HCT116 (cell line): ENCODE measurements at regions not wholly inside any gene's neighbourhood (a gene's known extent, or its start where the extent isn't known, plus 50 kb on each side); places are given as distances from the start of the nearest gene placed in this dataset.

Experiments used
- ATAC-seq: fragments of 200-7000 bp; cut with Tn5 transposase; 2 replicates; pipeline ENCODE4 v1.9.1; 2020; ENCODE audit warnings: mild to moderate bottlenecking, moderate library complexity
- BruUV-seq: library from RNA; stranded (reverse); fragments of 400-500 nt; replicated peaks from 2 replicates; lab custom pipeline; 2021; lab: Mats Ljungman, UMichigan
- CTCF ChIA-PET: fragments of 300-600 bp; sonication (Branson Sonifier 250); formaldehyde crosslinking; loops from one replicate; lab custom pipeline; 2021; ENCODE audit warnings: antibody characterized with exemption; lab: Charles Lee
- POLR2A ChIA-PET: fragments of 300-600, 350-600 bp; sonication (Branson Sonifier 250); formaldehyde crosslinking; loops from one replicate; lab custom pipeline; 2021; ENCODE audit warnings: antibody characterized with exemption; lab: Charles Lee
- RAD21 ChIA-PET, 2 experiments: fragments of 300-600 bp; sonication (Branson Sonifier 250); formaldehyde crosslinking; loops; one replicate each; lab custom pipeline; 2023; ENCODE audit warnings: low total read pairs in 2 of 2; ENCODE audit not compliant: uncharacterized antibody in 2 of 2, unreplicated experiment in 2 of 2, low non-redundant PET in 1 of 2; lab: Charles Lee
- DNase-seq: peaks from one replicate; pipeline ENCODE4 v3.0.0-alpha.2; 2010; ENCODE audit warnings: low read depth, low spot score
- H2AFZ ChIP-seq: fragments of 200-600 bp; shearing (Covaris generic), sonication (generic); 2 replicates; pipeline ENCODE4 v1.6.1; 2017; ENCODE audit warnings: low read depth, mixed run types, mixed read lengths, antibody characterized with exemption, low read length; ENCODE audit not compliant: poor library complexity, severe bottlenecking
- H3K27ac ChIP-seq: 2 replicates; pipeline ENCODE4 v1.5.1; 2012; ENCODE audit warnings: low read depth, low read length
- H3K27me3 ChIP-seq: fragments of 200-600 bp; sonication (generic); 2 replicates; pipeline ENCODE4 v1.6.1; 2016; ENCODE audit warnings: mixed run types, low read length, mixed read lengths; ENCODE audit not compliant: insufficient read depth
- H3K36me3 ChIP-seq, 2 experiments: fragments of 200-500 bp in 1 of 2; fragments of 200-600 bp in 1 of 2; sonication (Bioruptor generic) in 1 of 2; sonication (generic) in 1 of 2; 2 replicates each; pipeline versions ENCODE4 v1.5.1 to v1.6.1; 2014 to 2016; ENCODE audit warnings: low read length in 2 of 2, inconsistent platforms in 1 of 2, mixed read lengths in 1 of 2, mixed run types in 1 of 2; ENCODE audit not compliant: insufficient read depth in 2 of 2, control insufficient read depth in 1 of 2
- H3K4me1 ChIP-seq, 2 experiments: fragments of 200-600 bp in 1 of 2; sonication (generic) in 1 of 2; 2 replicates each; pipeline versions ENCODE4 v1.5.1 to v1.6.1; 2012 to 2017; ENCODE audit warnings: low read length in 2 of 2, inconsistent platforms in 1 of 2, mild to moderate bottlenecking in 1 of 2, mixed read lengths in 1 of 2, mixed run types in 1 of 2, moderate library complexity in 1 of 2; ENCODE audit not compliant: insufficient read depth in 2 of 2, control insufficient read depth in 1 of 2
- H3K4me2 ChIP-seq: fragments of 200-600 bp; sonication (generic); 2 replicates; pipeline ENCODE4 v1.6.1; 2017; ENCODE audit warnings: mixed run types, low read length, mixed read lengths
- H3K4me3 ChIP-seq, 2 experiments: fragments of 200-600 bp in 1 of 2; sonication (generic) in 1 of 2; replicated peaks in 1 of 2; 2 replicates each; pipeline ENCODE4 v1.5.1; 2011 to 2016; ENCODE audit warnings: low read length in 2 of 2, control low read depth in 1 of 2, low read depth in 1 of 2, mild to moderate bottlenecking in 1 of 2, mixed read lengths in 1 of 2, mixed run types in 1 of 2
- H3K79me2 ChIP-seq: fragments of 200-600 bp; sonication (generic); 2 replicates; pipeline ENCODE4 v1.6.1; 2017; ENCODE audit warnings: mild to moderate bottlenecking, mixed run types, low read length, moderate library complexity, mixed read lengths; ENCODE audit not compliant: insufficient read depth
- H3K9ac ChIP-seq: fragments of 200-600 bp; sonication (generic); 2 replicates; pipeline ENCODE4 v1.6.1; 2016; ENCODE audit warnings: low read length, mixed read lengths
- H3K9me2 ChIP-seq: fragments of 200-600 bp; sonication (generic), shearing (Covaris generic); 2 replicates; pipeline ENCODE4 v1.6.1; 2017; ENCODE audit warnings: mixed run types, mild to moderate bottlenecking, moderate library complexity; ENCODE audit not compliant: insufficient read depth
- H3K9me3 ChIP-seq, 2 experiments: fragments of 200-500 bp in 1 of 2; fragments of 200-600 bp in 1 of 2; sonication (Bioruptor generic) in 1 of 2; sonication (generic) in 1 of 2; 2 replicates each; pipeline ENCODE4 v1.6.1; 2014 to 2017; ENCODE audit warnings: low read length in 2 of 2, mixed read lengths in 2 of 2, inconsistent platforms in 1 of 2, low read depth in 1 of 2, mild to moderate bottlenecking in 1 of 2, mixed run types in 1 of 2, moderate library complexity in 1 of 2; ENCODE audit not compliant: control insufficient read depth in 1 of 2, insufficient read depth in 1 of 2
- H4K20me1 ChIP-seq: fragments of 200-600 bp; sonication (generic), shearing (Covaris generic); 2 replicates; pipeline ENCODE4 v1.6.1; 2017; ENCODE audit warnings: mixed run types, mild to moderate bottlenecking, moderate library complexity; ENCODE audit not compliant: insufficient read depth
- ELF1 ChIP-seq: IDR thresholded peaks from 2 replicates; pipeline ENCODE4 v1.6.1; 2012; ENCODE audit warnings: low read depth, borderline replicate concordance
- EZH2phosphoT487 ChIP-seq: fragments of 200-600 bp; IDR thresholded peaks from 2 replicates; pipeline ENCODE4 v1.6.1; 2018; ENCODE audit warnings: antibody characterized with exemption, borderline replicate concordance
- FOSL1 ChIP-seq: IDR thresholded peaks from 2 replicates; pipeline ENCODE4 v1.6.1; 2012; ENCODE audit warnings: low read depth
- JUND ChIP-seq: IDR thresholded peaks from 2 replicates; pipeline ENCODE4 v1.6.1; 2012
- POLR2A ChIP-seq: IDR thresholded peaks from 2 replicates; pipeline ENCODE4 v1.7.0; 2011; ENCODE audit warnings: borderline replicate concordance; ENCODE audit not compliant: insufficient read depth, insufficient read length; ENCODE audit errors: extremely low read depth
- POLR2AphosphoS5 ChIP-seq: IDR thresholded peaks from 2 replicates; pipeline ENCODE4 v1.6.1; 2011; ENCODE audit warnings: mild to moderate bottlenecking, low read depth, low read length, moderate library complexity
- SP1 ChIP-seq: IDR thresholded peaks from 2 replicates; pipeline ENCODE4 v1.6.1; 2012; ENCODE audit warnings: low read depth
- TCF7L2 ChIP-seq: IDR thresholded peaks from 2 replicates; pipeline ENCODE4 v1.7.0; 2011; ENCODE audit warnings: borderline replicate concordance, inconsistent platforms; ENCODE audit not compliant: insufficient read depth, insufficient read length; ENCODE audit errors: extremely low read depth
- ZNF274 ChIP-seq: fragments of 200-500 bp; sonication (Bioruptor generic); IDR thresholded peaks from 2 replicates; pipeline ENCODE4 v1.6.1; 2014; ENCODE audit warnings: mild to moderate bottlenecking, low read depth, low read length, inconsistent platforms
- intact Hi-C: fragments of 100-400 bp; cut with micrococcal nuclease; formaldehyde crosslinking; loops from 2 replicates; pipeline ENCODE4 v1.10.0; 2022
- TF ChIP-seq, protein P1 (sequence below): IDR thresholded peaks from 2 replicates; pipeline ENCODE4 v1.6.1; 2011; ENCODE audit warnings: mild to moderate bottlenecking, low read length, moderate library complexity; ENCODE audit not compliant: insufficient replicate concordance; ENCODE audit errors: extremely low read depth

DNA sequence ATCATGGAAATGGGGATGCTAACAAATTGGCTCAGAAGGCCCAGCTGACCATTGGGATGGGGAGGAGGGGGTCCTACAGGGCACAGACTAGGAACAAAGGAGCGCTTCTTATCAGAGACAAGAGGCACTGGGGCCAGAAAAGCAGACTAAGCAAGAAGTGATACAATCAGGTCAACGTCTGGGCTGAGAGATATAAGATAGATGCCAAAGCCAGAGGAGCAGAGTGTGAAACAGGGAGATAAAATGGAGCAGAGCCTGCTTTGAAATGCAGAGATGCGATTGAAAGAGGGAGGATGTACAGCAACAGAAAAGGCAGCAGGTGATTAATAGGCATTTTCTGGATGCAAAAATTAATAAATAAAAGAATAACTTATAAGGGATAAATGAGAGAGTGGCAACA, 127.5 kb upstream of the SAMSN1 start:
- POLR2A ChIA-PET: no interaction called here
- CTCF ChIA-PET: no interaction called here

DNA sequence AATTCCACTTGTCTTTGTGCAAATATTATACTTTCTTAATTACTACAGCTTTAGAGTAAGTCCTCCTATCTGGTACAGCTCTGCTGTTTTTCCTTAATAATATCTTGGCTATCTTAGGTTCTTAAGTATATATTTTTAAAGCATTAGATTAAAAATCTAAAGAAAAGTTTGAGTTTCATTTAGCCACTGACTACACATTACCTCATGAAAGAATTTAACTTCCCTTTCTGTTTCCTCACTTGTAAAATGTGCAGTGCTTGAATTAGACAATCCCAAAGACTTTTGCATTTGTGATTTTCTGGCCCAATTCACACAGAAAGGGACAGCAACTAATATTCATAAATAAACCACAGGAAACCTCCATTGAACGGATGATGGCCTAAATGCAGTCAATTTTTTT, 126.4 kb upstream of the SAMSN1 start:
- H3K9ac ChIP-seq: no peak overlapping the region
- no peaks in the 10 kb centered on the region for H4K20me1 ChIP-seq
- H3K36me3 ChIP-seq: no peaks in the 10 kb centered on the region
- H3K9me3 ChIP-seq: no peaks in the 10 kb centered on the region
- H3K4me2 ChIP-seq: no peak overlapping the region
- ATAC-seq: no peak
- CTCF ChIA-PET: no interaction called here
- no peak for TF ChIP-seq POLR2AphosphoS5
- TF ChIP-seq EZH2phosphoT487: no peak
- no peak for TF ChIP-seq SP1
- DNase-seq: no peak
- no TSS peak for BruUV-seq
- intact Hi-C loops: no loop called here
- H3K79me2 ChIP-seq: no peaks in the 10 kb centered on the region
- H2AFZ ChIP-seq: no peak overlapping the region
- POLR2A ChIA-PET: no interaction called here
- no peaks in the 10 kb centered on the region for H3K27me3 ChIP-seq
- RAD21 ChIA-PET: no interaction called here
- no peak overlapping the region for H3K4me3 ChIP-seq
- no peaks in the 10 kb centered on the region for H3K9me2 ChIP-seq
- H3K4me1 ChIP-seq: no peaks in the 10 kb centered on the region
- H3K27ac ChIP-seq: no peak overlapping the region

More for the DNA sequence above, 127.5 kb upstream of the SAMSN1 start:
- no peak for TF ChIP-seq POLR2A
- no peak for TF ChIP-seq ELF1
- TF ChIP-seq TCF7L2: no peak
- TF ChIP-seq FOSL1: no peak
- TF ChIP-seq ZNF274: no peak
- no peak for TF ChIP-seq POLR2AphosphoS5
- TF ChIP-seq, protein P1, sequence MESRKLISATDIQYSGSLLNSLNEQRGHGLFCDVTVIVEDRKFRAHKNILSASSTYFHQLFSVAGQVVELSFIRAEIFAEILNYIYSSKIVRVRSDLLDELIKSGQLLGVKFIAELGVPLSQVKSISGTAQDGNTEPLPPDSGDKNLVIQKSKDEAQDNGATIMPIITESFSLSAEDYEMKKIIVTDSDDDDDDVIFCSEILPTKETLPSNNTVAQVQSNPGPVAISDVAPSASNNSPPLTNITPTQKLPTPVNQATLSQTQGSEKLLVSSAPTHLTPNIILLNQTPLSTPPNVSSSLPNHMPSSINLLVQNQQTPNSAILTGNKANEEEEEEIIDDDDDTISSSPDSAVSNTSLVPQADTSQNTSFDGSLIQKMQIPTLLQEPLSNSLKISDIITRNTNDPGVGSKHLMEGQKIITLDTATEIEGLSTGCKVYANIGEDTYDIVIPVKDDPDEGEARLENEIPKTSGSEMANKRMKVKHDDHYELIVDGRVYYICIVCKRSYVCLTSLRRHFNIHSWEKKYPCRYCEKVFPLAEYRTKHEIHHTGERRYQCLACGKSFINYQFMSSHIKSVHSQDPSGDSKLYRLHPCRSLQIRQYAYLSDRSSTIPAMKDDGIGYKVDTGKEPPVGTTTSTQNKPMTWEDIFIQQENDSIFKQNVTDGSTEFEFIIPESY: no peak
- no peak for TF ChIP-seq JUND
- TF ChIP-seq, all 23 proteins: peak for 0
- no peaks in the 10 kb centered on the region for H3K27me3 ChIP-seq
- no peak overlapping the region for H3K4me3 ChIP-seq
- no peak for DNase-seq
- no peaks in the 10 kb centered on the region for H3K79me2 ChIP-seq
- RAD21 ChIA-PET: no interaction called here
- H2AFZ ChIP-seq: no peak overlapping the region
- no peaks in the 10 kb centered on the region for H3K4me1 ChIP-seq
- no peak for ATAC-seq
- BruUV-seq: no TSS peak
- H3K9me2 ChIP-seq: no peaks in the 10 kb centered on the region
- no peaks in the 10 kb centered on the region for H3K36me3 ChIP-seq
- H3K27ac ChIP-seq: no peak overlapping the region
- H4K20me1 ChIP-seq: no peaks in the 10 kb centered on the region
- intact Hi-C loops: no loop called here
- H3K4me2 ChIP-seq: no peak overlapping the region
- H3K9me3 ChIP-seq: no peaks in the 10 kb centered on the region
- H3K9ac ChIP-seq: no peak overlapping the region
